GM06990 (cell line): ENCODE measurements at regions not wholly inside any gene's neighbourhood (a gene's known extent, or its start where the extent isn't known, plus 50 kb on each side); places are given as distances from the start of the nearest gene placed in this dataset.

Experiments
- DNase-seq: peaks from one replicate; pipeline ENCODE4 v3.0.0-alpha.2; 2011; ENCODE audit not compliant: insufficient read length; ENCODE audit errors: extremely low read depth
- H3K27me3 ChIP-seq: replicated peaks from 2 replicates; pipeline ENCODE4 v1.6.0; 2011; ENCODE audit warnings: low read length; ENCODE audit not compliant: control insufficient read depth, insufficient read depth
- H3K36me3 ChIP-seq: 2 replicates; pipeline ENCODE4 v1.5.1; 2011; ENCODE audit warnings: low read length; ENCODE audit not compliant: control insufficient read depth, insufficient read depth
- H3K4me3 ChIP-seq: replicated peaks from 2 replicates; pipeline ENCODE4 v1.5.1; 2011; ENCODE audit warnings: low read depth, mild to moderate bottlenecking, control low read depth, low read length
- TF ChIP-seq, protein P1 (sequence below): IDR thresholded peaks from 2 replicates; pipeline ENCODE4 v1.5.1; 2011; ENCODE audit warnings: low read length, control low read depth, mild to moderate bottlenecking, inconsistent platforms; ENCODE audit not compliant: insufficient read depth, poor library complexity, severe bottlenecking

DNA sequence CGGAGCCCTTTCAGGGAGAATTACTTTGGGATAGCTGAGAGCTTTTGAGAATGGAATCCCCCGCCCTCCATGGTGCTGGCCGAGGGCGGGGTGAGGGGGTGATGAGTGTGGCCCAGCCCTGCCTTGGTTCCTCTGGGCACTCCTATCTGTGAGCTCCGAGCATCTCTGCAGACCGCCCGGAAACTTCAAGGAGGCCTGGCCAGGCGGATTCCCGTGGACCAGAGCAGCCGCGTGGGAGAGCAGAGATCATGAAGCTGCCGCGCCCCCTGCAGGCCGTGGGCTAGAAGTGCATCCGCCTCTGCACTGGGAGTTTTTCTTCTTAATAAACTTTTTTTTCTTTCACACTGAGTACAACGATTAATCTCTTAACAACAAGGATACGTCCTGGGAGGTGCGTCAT is 392.9 kb upstream of the EEF2KMT start:
- Histone ChIP-seq H3K27me3 (no peaks in the 10 kb centered on the region), H3K36me3 (no peaks in the 10 kb centered on the region), H3K4me3 (no peak overlapping the region)
- peak; percentile 6 for DNase-seq
- TF ChIP-seq, protein P1, sequence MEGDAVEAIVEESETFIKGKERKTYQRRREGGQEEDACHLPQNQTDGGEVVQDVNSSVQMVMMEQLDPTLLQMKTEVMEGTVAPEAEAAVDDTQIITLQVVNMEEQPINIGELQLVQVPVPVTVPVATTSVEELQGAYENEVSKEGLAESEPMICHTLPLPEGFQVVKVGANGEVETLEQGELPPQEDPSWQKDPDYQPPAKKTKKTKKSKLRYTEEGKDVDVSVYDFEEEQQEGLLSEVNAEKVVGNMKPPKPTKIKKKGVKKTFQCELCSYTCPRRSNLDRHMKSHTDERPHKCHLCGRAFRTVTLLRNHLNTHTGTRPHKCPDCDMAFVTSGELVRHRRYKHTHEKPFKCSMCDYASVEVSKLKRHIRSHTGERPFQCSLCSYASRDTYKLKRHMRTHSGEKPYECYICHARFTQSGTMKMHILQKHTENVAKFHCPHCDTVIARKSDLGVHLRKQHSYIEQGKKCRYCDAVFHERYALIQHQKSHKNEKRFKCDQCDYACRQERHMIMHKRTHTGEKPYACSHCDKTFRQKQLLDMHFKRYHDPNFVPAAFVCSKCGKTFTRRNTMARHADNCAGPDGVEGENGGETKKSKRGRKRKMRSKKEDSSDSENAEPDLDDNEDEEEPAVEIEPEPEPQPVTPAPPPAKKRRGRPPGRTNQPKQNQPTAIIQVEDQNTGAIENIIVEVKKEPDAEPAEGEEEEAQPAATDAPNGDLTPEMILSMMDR: peak; percentile 69

DNA sequence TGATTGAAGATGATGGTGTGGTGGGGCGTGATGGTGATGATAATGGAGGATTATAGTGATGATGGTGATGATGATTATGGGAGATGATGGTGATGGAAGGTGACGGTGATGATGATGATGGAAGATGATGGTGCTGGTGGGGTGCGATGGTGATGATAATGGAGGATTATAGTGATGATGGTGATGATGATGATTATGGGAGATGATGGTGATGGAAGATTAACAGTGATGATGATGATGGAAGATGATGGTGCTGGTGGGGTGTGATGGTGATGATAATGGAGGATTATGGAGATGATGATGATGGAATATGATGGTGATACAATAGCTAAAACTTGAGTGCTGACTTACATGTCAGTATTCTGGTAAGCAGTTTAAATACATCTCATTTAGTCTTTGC is 391.0 kb upstream of the EEF2KMT start:
- Histone ChIP-seq H3K36me3 (no peaks in the 10 kb centered on the region), H3K4me3 (no peak overlapping the region), H3K27me3 (no peaks in the 10 kb centered on the region)
- no peak for DNase-seq
- TF ChIP-seq, protein P1: no peak

DNA sequence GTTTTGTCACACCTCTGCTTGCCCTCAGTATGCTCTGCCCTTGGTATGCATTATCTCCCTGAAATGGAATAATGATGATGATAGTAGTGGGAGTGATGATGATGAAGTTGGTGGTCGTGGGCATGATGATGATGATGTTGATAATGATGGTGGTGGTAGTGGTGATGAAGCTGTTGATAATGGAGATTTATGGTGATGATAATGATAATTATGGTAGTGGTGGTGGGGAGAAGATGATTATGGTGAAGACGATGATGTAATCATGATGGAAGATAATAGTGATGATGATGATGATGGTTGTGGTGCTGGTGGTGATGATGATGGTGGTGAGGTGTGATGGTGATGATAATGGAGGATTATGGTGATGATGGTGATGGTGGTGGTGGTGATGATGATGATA is 390.1 kb upstream of the EEF2KMT start:
- TF ChIP-seq, protein P1: no peak
- no peak for DNase-seq
- no peak overlapping the region for H3K4me3 ChIP-seq
- no peaks in the 10 kb centered on the region for H3K36me3 ChIP-seq
- H3K27me3 ChIP-seq: no peaks in the 10 kb centered on the region

DNA sequence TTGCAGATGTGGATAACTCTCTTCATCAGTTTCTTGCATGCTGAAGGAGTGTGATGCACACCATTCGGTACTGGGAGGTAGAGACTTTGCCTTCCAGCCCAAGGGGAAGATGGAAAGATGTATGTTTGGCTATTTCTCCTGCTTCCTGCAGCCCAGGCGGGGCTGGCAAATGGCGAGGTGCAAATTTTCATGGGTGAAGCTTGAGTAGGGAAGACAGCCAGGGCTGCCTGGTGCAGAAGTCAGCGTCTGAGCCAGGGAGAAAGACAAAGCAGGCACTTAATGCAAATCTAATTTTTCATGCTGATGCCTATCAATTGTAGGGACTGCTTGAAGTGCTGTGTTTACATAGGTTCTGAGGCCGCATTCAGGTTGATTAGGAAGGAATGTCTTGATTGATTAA is 384.7 kb upstream of the EEF2KMT start:
- DNase-seq: no peak
- no peaks in the 10 kb centered on the region for H3K36me3 ChIP-seq
- TF ChIP-seq, protein P1: no peak
- no peak overlapping the region for H3K4me3 ChIP-seq
- no peaks in the 10 kb centered on the region for H3K27me3 ChIP-seq

DNA sequence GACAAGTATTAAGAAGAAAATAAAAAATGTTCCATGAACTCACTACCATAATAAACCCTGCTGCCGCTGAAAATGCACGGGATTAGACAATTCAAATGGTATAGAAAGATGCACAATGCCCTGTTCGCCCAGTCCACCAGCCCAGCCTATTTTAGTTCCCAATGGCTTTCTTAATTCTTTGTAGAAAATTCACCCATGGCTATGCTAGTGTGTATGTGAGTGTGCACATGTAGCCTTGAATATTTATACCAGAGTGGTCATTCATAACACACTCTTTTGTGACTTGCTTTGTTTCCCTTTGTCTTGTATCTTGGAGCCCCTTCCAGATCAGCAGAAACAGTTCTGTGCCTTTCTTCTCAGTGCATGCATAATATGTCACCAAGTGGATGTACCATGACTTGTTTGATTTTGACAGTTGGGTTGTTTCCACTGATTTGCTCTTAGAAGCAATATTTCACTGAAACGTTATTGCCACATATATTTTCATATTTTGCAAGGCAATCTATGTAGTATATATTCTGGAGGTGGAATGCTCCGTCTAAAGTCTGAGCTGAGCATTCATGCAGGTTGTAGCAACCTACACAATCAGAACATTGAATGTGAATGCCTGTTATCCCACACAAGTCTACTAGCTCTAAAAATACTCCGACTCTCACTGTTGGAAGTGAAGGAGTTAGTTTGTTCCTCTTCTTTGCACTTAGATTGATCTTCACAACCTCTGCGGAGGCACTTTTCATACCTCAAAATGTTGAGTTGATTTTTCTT is 383.0 kb upstream of the EEF2KMT start:
- no peaks in the 10 kb centered on the region for H3K27me3 ChIP-seq
- DNase-seq: no peak
- no peak overlapping the region for H3K4me3 ChIP-seq
- TF ChIP-seq, protein P1: no peak
- H3K36me3 ChIP-seq: no peaks in the 10 kb centered on the region

DNA sequence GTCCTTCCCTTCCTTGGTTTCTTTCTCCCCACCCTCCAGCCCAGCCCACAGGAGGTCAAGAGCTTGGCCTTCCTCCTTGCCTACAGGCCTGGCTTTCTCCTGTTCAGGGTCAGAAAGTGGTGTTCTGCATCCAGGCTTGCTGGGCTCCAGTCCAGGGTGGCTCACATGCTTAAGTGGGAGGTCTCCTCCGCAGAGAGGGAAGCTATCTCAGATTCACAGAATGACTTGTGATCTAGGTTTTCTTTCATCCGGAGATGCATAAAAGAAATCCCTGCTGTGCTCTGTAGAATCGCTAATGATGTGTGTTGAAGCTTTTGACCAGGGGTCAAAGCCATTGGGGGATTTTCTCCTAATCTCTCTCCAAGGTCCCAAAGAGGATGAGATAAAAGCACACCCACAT is 382.3 kb upstream of the EEF2KMT start:
- Histone ChIP-seq H3K36me3 (no peaks in the 10 kb centered on the region), H3K27me3 (no peaks in the 10 kb centered on the region), H3K4me3 (no peak overlapping the region)
- no peak for DNase-seq
- TF ChIP-seq, protein P1: no peak
